Smooth muscle cell (in vitro differentiated cells): ENCODE measurements at regions not wholly inside any gene's neighbourhood (a gene's known extent, or its start where the extent isn't known, plus 50 kb on each side); places are given as distances from the start of the nearest gene placed in this dataset.

Source experiments
- DNase-seq: peaks from one replicate; lab custom pipeline; 2025; ENCODE audit not compliant: unreplicated experiment; lab: John Stamatoyannopoulos, UW
- H2AFZ ChIP-seq: fragments of 200-600 bp; sonication (generic); 2 replicates; pipeline ENCODE4 v1.6.0; 2016; ENCODE audit warnings: antibody characterized with exemption, low read depth, mild to moderate bottlenecking
- H3F3A ChIP-seq: fragments of 200-600 bp; sonication (generic); 2 replicates; pipeline ENCODE4 v1.6.0; 2017; ENCODE audit warnings: antibody characterized with exemption, low read depth
- H3K27ac ChIP-seq: fragments of 200-600 bp; sonication (generic); 2 replicates; pipeline ENCODE4 v1.5.1; 2016; ENCODE audit warnings: low read depth, mild to moderate bottlenecking
- H3K27me3 ChIP-seq: fragments of 200-600 bp; sonication (generic); 2 replicates; pipeline ENCODE4 v1.6.1; 2016; ENCODE audit warnings: low read depth, mild to moderate bottlenecking
- H3K36me3 ChIP-seq: fragments of 200-600 bp; sonication (generic); 2 replicates; pipeline ENCODE4 v1.5.1; 2016; ENCODE audit warnings: low read depth
- H3K4me1 ChIP-seq: fragments of 200-600 bp; sonication (generic); 2 replicates; pipeline ENCODE4 v1.5.1; 2016; ENCODE audit warnings: low read depth
- H3K4me2 ChIP-seq: fragments of 200-600 bp; sonication (generic); 2 replicates; pipeline ENCODE4 v1.6.0; 2016; ENCODE audit warnings: mild to moderate bottlenecking
- H3K4me3 ChIP-seq: fragments of 200-600 bp; sonication (generic); 2 replicates; pipeline ENCODE4 v1.5.1; 2016; ENCODE audit warnings: mild to moderate bottlenecking
- H3K79me2 ChIP-seq: fragments of 200-600 bp; sonication (generic); 2 replicates; pipeline ENCODE4 v1.6.0; 2016; ENCODE audit warnings: low read depth, mild to moderate bottlenecking
- H3K9ac ChIP-seq: fragments of 200-600 bp; sonication (generic); 2 replicates; pipeline ENCODE4 v1.6.0; 2016; ENCODE audit warnings: low read depth
- H3K9me3 ChIP-seq: fragments of 200-600 bp; sonication (generic); replicated peaks from 2 replicates; pipeline ENCODE4 v1.5.1; 2016; ENCODE audit warnings: low read depth
- H4K20me1 ChIP-seq: fragments of 200-600 bp; sonication (generic); 2 replicates; pipeline ENCODE4 v1.6.0; 2016; ENCODE audit warnings: low read depth
- WGBS: methylation state at CpG from one replicate; pipeline ENCODE4 v1.1.7; 2016; ENCODE audit warnings: low lambda C conversion rate; 5-methylcytosine and 5-hydroxymethylcytosine counted together
- TF ChIP-seq, protein P1 (sequence below): fragments of 200-600 bp; sonication (generic); IDR thresholded peaks from 2 replicates; pipeline ENCODE4 v1.5.1; 2017; ENCODE audit warnings: borderline replicate concordance, mild to moderate bottlenecking, antibody characterized with exemption; ENCODE audit not compliant: insufficient read depth, poor library complexity, severe bottlenecking

DNA sequence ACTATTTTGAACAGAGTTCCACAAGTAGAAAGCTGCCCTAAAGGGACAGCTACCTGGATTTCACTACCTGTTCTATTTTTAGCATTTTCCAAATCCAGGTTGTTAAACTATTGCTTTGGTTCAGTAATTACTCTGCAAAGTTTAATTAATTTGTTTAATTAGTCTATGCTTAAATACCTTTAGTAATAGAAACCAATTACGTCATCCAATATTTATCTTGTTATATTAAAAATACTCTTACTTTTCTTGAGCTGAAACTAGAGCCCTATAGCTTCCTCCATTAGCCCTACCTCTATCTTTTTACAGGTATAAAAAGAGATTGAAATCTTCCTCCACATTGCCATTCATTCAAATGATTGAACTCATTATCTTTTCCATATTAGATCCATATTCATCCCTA lies 514.6 kb downstream of the DSC3 start:
- no peaks in the 10 kb centered on the region for H3K36me3 ChIP-seq
- no peak overlapping the region for H3K4me2 ChIP-seq
- H3K27me3 ChIP-seq = no peaks in the 10 kb centered on the region
- 93% methylated on average over 1 of the region's 1 CpG for WGBS
- no peak for DNase-seq
- no peaks in the 10 kb centered on the region for H3F3A ChIP-seq
- no peak overlapping the region for H3K9ac ChIP-seq
- no peaks in the 10 kb centered on the region for H3K9me3 ChIP-seq
- H2AFZ ChIP-seq = no peak overlapping the region
- no peaks in the 10 kb centered on the region for H3K79me2 ChIP-seq
- H3K4me3 ChIP-seq = no peak overlapping the region
- H4K20me1 ChIP-seq = no peaks in the 10 kb centered on the region
- H3K27ac ChIP-seq = no peak overlapping the region
- TF ChIP-seq, protein P1, sequence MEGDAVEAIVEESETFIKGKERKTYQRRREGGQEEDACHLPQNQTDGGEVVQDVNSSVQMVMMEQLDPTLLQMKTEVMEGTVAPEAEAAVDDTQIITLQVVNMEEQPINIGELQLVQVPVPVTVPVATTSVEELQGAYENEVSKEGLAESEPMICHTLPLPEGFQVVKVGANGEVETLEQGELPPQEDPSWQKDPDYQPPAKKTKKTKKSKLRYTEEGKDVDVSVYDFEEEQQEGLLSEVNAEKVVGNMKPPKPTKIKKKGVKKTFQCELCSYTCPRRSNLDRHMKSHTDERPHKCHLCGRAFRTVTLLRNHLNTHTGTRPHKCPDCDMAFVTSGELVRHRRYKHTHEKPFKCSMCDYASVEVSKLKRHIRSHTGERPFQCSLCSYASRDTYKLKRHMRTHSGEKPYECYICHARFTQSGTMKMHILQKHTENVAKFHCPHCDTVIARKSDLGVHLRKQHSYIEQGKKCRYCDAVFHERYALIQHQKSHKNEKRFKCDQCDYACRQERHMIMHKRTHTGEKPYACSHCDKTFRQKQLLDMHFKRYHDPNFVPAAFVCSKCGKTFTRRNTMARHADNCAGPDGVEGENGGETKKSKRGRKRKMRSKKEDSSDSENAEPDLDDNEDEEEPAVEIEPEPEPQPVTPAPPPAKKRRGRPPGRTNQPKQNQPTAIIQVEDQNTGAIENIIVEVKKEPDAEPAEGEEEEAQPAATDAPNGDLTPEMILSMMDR = no peak
- H3K4me1 ChIP-seq = no peaks in the 10 kb centered on the region

DNA sequence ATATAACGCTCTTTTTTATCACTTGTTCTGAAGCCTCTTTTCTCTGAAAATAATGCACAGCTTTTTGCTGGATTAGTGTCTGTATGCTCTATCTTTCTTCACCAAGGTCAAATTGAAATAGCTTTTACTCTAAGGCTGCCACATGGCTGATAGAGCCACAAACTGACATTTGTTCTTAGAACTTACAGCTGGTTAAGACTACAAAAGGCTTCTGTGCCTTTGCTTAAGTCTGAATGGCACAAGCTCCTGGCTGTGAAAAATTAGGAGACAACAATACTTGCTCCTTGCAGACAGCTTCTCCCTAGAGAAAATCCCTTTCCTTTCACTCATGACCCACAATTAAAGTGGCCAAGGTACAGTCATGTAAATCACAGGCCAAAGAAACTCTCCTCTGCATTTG lies 515.3 kb downstream of the DSC3 start:
- TF ChIP-seq, protein P1 = no peak
- H3K4me1 ChIP-seq = no peaks in the 10 kb centered on the region
- no peaks in the 10 kb centered on the region for H3K9me3 ChIP-seq
- H3K79me2 ChIP-seq = no peaks in the 10 kb centered on the region
- H3F3A ChIP-seq = no peaks in the 10 kb centered on the region
- H3K4me3 ChIP-seq = no peak overlapping the region
- H3K9ac ChIP-seq = no peak overlapping the region
- DNase-seq = no peak
- no peaks in the 10 kb centered on the region for H3K27me3 ChIP-seq
- no peaks in the 10 kb centered on the region for H4K20me1 ChIP-seq
- H2AFZ ChIP-seq = no peak overlapping the region
- H3K27ac ChIP-seq = no peak overlapping the region
- H3K4me2 ChIP-seq = no peak overlapping the region
- WGBS = 85% methylated on average over 1 of the region's 1 CpG
- H3K36me3 ChIP-seq = no peaks in the 10 kb centered on the region

- Histone ChIP-seq H3F3A (no peaks in the 10 kb centered on the region), H3K9me3 (no peaks in the 10 kb centered on the region), H3K27me3 (no peaks in the 10 kb centered on the region), H4K20me1 (no peaks in the 10 kb centered on the region), H3K9ac (no peak overlapping the region), H3K79me2 (no peaks in the 10 kb centered on the region), H3K4me3 (no peak overlapping the region), H3K4me2 (no peak overlapping the region), H2AFZ (no peak overlapping the region), H3K4me1 (no peaks in the 10 kb centered on the region), H3K27ac (no peak overlapping the region), H3K36me3 (no peaks in the 10 kb centered on the region)
- TF ChIP-seq, protein P1 = no peak
- DNase-seq = no peak
- 93% methylated on average over 4 of the region's 4 CpGs for WGBS
Observed at GRCh38 chr18:30522288-30522929, 520.1 kb downstream of the DSC3 start.

DNA sequence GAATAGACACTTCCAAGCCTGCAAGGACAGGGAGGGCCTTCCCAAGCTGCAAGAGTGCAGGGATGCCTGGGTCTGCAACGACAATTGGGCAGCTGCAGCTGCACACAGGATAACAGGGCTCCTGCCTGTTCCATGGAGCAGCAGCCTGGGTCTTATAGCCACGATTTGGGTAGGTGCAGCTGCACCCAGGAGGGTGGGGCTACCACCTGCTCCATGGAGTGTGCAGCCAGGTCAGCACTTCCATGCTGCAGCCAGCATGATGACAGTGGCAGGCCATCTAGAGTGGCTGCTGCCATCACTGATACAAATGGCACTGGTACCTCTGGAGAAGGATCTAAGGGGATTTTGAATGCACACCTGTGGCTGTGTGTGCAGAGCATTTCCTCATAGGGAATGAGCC lies 528.5 kb downstream of the DSC3 start:
- Histone ChIP-seq H3K9me3 (no peaks in the 10 kb centered on the region), H3K27me3 (no peaks in the 10 kb centered on the region), H3K4me2 (no peak overlapping the region), H3K9ac (no peak overlapping the region), H3K36me3 (no peaks in the 10 kb centered on the region), H2AFZ (no peak overlapping the region), H3K79me2 (no peaks in the 10 kb centered on the region), H3K27ac (no peak overlapping the region), H3K4me1 (no peaks in the 10 kb centered on the region), H3K4me3 (no peak overlapping the region), H4K20me1 (no peaks in the 10 kb centered on the region), H3F3A (no peaks in the 10 kb centered on the region)
- WGBS = 63% methylated on average over 2 of the region's 2 CpGs
- no peak for DNase-seq
- TF ChIP-seq, protein P1 = no peak
